ENCODE measurements at regions not wholly inside any gene's neighbourhood (a gene's known extent, or its start where the extent isn't known, plus 50 kb on each side); places are given as distances from the start of the nearest gene placed in this dataset.

DNA sequence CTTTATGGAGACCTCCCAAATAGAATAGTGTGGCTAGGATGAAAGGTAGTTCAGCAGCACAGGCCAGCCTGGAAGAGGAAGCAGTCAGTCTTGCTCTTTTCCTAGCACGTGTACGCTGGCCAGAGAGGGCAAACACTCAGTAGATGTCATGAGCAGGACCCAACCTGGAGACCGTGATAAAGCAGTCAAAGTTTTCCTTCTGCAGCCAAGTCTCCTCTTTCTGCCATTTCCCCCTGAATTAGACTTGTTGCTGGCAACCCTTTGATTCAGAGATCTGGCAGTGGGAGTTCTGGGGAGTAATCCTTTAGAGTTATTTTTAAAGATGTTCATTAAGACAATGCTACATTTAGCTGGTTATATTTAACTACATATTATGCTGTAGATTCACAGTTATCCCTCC is 183.7 kb downstream of the EXOC5 start:
- H3K4me3 ChIP-seq (ENCODE audit: low read depth, low read length), result no peak overlapping the region
- no peaks in the 10 kb centered on the region for H3K9me3 ChIP-seq (ENCODE audit: severe bottlenecking)
- H3K36me3 ChIP-seq, result no peaks in the 10 kb centered on the region
- DNase-seq, result no peak
- no peaks in the 10 kb centered on the region for H3K27me3 ChIP-seq (ENCODE audit: insufficient read depth, low read depth, severe bottlenecking)
- H3K27ac ChIP-seq, result no peak overlapping the region
- TF ChIP-seq, protein P1, sequence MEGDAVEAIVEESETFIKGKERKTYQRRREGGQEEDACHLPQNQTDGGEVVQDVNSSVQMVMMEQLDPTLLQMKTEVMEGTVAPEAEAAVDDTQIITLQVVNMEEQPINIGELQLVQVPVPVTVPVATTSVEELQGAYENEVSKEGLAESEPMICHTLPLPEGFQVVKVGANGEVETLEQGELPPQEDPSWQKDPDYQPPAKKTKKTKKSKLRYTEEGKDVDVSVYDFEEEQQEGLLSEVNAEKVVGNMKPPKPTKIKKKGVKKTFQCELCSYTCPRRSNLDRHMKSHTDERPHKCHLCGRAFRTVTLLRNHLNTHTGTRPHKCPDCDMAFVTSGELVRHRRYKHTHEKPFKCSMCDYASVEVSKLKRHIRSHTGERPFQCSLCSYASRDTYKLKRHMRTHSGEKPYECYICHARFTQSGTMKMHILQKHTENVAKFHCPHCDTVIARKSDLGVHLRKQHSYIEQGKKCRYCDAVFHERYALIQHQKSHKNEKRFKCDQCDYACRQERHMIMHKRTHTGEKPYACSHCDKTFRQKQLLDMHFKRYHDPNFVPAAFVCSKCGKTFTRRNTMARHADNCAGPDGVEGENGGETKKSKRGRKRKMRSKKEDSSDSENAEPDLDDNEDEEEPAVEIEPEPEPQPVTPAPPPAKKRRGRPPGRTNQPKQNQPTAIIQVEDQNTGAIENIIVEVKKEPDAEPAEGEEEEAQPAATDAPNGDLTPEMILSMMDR (IDR thresholded peaks at IDR 0.05; ENCODE audit: low read depth, low read length), result no peak

DNA sequence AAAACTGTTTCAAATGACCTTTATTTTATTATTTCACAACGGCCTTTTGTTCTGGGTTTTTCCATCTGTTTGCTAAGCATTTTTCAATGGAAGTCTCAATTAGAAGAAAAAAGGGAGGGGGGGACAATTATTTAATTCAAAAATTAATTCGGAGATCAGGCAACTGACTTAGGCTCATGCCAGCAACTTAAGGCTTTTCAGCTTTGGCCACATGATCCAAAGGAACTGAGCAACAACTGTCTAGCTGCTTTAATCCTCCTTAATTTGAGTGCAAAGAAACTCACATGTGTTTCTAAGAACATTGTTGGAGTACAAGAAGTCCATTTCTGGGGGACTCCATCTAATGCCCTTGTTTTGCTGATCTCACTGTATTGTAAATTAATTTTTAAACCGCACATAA is 188.0 kb downstream of the EXOC5 start:
- no peak overlapping the region for H3K4me3 ChIP-seq (ENCODE audit: low read depth, low read length)
- no peaks in the 10 kb centered on the region for H3K36me3 ChIP-seq
- peak overlapping the region; percentile 52 for H3K27ac ChIP-seq
- H3K27me3 ChIP-seq (ENCODE audit: insufficient read depth, low read depth, severe bottlenecking), result no peaks in the 10 kb centered on the region
- TF ChIP-seq, protein P1 (IDR thresholded peaks at IDR 0.05; ENCODE audit: low read depth, low read length), result no peak
- H3K9me3 ChIP-seq (ENCODE audit: severe bottlenecking), result no peaks in the 10 kb centered on the region
- DNase-seq, result peak; percentile 48

DNA sequence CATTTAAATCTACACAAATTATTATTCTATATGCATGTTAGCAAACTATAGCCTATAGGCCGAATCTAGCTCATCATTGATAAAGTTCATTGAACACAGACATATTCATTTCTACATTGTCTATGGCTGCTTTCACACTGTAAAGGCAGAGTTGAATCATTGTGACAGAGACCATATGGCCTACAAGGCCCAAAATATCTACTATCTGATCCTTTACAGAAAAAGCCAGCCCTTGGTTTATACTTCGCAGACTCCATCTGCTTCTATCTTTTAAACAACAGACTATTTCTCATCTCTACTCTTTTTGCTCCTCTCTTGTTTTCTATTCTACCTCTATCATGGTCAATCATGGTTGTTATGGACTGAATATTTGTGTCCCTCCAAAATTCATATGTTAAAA is 190.7 kb downstream of the EXOC5 start:
- Histone ChIP-seq H3K9me3 (ENCODE audit: severe bottlenecking) (no peaks in the 10 kb centered on the region), H3K4me3 (ENCODE audit: low read depth, low read length) (no peak overlapping the region), H3K27me3 (ENCODE audit: insufficient read depth, low read depth, severe bottlenecking) (no peaks in the 10 kb centered on the region), H3K27ac (peak overlapping the region; percentile 32), H3K36me3 (no peaks in the 10 kb centered on the region)
- DNase-seq, result no peak
- TF ChIP-seq, protein P1 (IDR thresholded peaks at IDR 0.05; ENCODE audit: low read depth, low read length), result no peak

DNA sequence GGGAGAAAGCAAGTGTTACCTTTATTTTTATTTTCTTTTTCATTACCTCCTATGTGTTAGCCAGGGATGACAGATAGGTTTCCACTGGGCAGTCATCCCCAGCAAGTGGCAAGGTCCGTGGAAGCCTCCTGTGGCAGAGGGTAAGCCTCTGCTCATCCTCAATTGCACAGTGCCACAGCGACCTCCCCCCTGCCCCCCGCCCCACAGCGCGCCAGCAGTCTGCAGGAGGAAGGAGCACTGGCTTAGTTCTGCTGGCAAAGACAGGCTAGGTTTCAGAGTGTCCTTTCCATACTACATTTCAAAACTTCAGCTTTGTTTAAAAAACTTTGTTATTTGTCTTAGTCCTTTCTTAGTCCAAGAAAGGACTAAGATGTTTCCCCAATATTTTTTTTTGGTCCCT is 194.7 kb downstream of the EXOC5 start:
- no peaks in the 10 kb centered on the region for H3K9me3 ChIP-seq (ENCODE audit: severe bottlenecking)
- H3K4me3 ChIP-seq (ENCODE audit: low read depth, low read length), result no peak overlapping the region
- no peaks in the 10 kb centered on the region for H3K27me3 ChIP-seq (ENCODE audit: insufficient read depth, low read depth, severe bottlenecking)
- no peak for DNase-seq
- no peaks in the 10 kb centered on the region for H3K36me3 ChIP-seq
- TF ChIP-seq, protein P1 (IDR thresholded peaks at IDR 0.05; ENCODE audit: low read depth, low read length), result no peak
- no peak overlapping the region for H3K27ac ChIP-seq

DNA sequence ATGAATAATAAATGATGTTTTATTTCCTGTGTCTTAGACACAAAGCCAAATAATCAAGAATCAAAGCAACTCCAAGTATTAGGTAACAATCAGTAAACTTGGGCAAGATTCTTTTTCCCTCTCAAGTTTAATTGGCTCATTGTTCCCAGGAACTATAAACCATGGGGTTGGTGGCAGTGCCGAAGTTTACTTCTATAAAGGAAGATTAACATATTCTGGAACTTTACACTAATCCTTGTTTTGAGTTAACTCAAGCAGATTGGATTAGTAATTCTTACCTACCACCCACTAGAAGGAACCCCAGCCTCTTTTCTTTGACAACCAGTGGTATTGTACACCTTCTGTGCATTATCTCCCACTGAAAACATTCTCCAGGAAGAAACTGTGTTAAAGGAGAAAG is 197.1 kb downstream of the EXOC5 start:
- no peaks in the 10 kb centered on the region for H3K36me3 ChIP-seq
- no peaks in the 10 kb centered on the region for H3K9me3 ChIP-seq (ENCODE audit: severe bottlenecking)
- H3K27me3 ChIP-seq (ENCODE audit: insufficient read depth, low read depth, severe bottlenecking), result no peaks in the 10 kb centered on the region
- no peak for DNase-seq
- no peak overlapping the region for H3K27ac ChIP-seq
- TF ChIP-seq, protein P1 (IDR thresholded peaks at IDR 0.05; ENCODE audit: low read depth, low read length), result no peak
- H3K4me3 ChIP-seq (ENCODE audit: low read depth, low read length), result no peak overlapping the region

DNA sequence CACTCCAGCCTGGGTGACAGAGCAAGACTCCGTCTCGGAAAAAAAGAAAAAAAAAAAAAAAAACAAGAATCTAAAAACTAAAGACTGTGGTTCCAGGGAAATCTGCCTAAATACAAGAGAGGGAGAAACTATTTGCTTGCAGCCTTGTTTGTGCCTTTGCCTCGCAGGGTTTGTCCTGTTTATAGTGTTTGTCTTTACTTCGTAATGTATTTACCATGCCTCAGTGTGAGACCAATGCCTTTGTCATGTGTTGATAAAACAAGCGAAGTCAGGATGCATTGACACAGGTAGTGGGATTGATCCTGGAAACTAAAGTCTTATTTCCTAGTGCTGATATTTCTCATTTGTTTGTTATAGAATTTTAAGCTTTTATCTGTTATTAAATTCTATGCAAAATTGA is 199.0 kb downstream of the EXOC5 start:
- Histone ChIP-seq H3K4me3 (ENCODE audit: low read depth, low read length) (no peak overlapping the region), H3K27ac (no peak overlapping the region), H3K36me3 (no peaks in the 10 kb centered on the region), H3K27me3 (ENCODE audit: insufficient read depth, low read depth, severe bottlenecking) (no peaks in the 10 kb centered on the region), H3K9me3 (ENCODE audit: severe bottlenecking) (no peaks in the 10 kb centered on the region)
- no peak for DNase-seq
- TF ChIP-seq, protein P1 (IDR thresholded peaks at IDR 0.05; ENCODE audit: low read depth, low read length), result no peak

All from WERI-Rb-1 (cell line).